Large intestine (tissue), 3 donors: ENCODE measurements at regions not wholly inside any gene's neighbourhood (a gene's known extent, or its start where the extent isn't known, plus 50 kb on each side); places are given as distances from the start of the nearest gene placed in this dataset.

Experiments used
- DNase-seq, 2 donors: peaks; one replicate each; pipeline versions ENCODE4 v3.0.0 to v3.0.0-alpha.2; 2013
- H3K27ac ChIP-seq: one replicate; pipeline ENCODE4 v1.5.1; 2013; ENCODE audit warnings: low read length
- H3K27me3 ChIP-seq: 2 replicates; pipeline ENCODE4 v1.6.1; 2013; ENCODE audit warnings: low read length; ENCODE audit not compliant: control insufficient read depth, insufficient read depth
- H3K36me3 ChIP-seq: 2 replicates; pipeline ENCODE4 v1.6.1; 2013; ENCODE audit warnings: low read length; ENCODE audit not compliant: control insufficient read depth, insufficient read depth
- H3K4me1 ChIP-seq: one replicate; pipeline ENCODE4 v1.6.1; 2013; ENCODE audit warnings: low read length; ENCODE audit not compliant: control insufficient read depth, insufficient read depth
- H3K4me3 ChIP-seq: one replicate; pipeline ENCODE4 v1.5.1; 2013; ENCODE audit warnings: low read length
- H3K9me3 ChIP-seq: one replicate; pipeline ENCODE4 v1.6.1; 2013; ENCODE audit warnings: mild to moderate bottlenecking, low read depth, low read length, moderate library complexity; ENCODE audit not compliant: control insufficient read depth
- WGBS: methylation state at CpG from one replicate; pipeline ENCODE4 v1.1.5; 2013; ENCODE audit warnings: low lambda C conversion rate; ENCODE audit not compliant: insufficient coverage; 5-methylcytosine and 5-hydroxymethylcytosine counted together

GRCh38 chr6:121806116-121806515 is 370.7 kb downstream of the GJA1 start:
- WGBS: no CpG with 5 or more reads among the region's 1 CpG
- no peak for DNase-seq
- no peaks in the 10 kb centered on the region for H3K9me3 ChIP-seq
- no peak overlapping the region for H3K27ac ChIP-seq
- H3K4me1 ChIP-seq: no peaks in the 10 kb centered on the region
- H3K4me3 ChIP-seq: no peak overlapping the region
- no peaks in the 10 kb centered on the region for H3K36me3 ChIP-seq
- H3K27me3 ChIP-seq: no peaks in the 10 kb centered on the region

GRCh38 chr6:121809211-121809610 is 373.8 kb downstream of the GJA1 start:
- no peak for DNase-seq
- Histone ChIP-seq H3K4me3 (no peak overlapping the region), H3K36me3 (no peaks in the 10 kb centered on the region), H3K9me3 (no peaks in the 10 kb centered on the region), H3K27ac (no peak overlapping the region), H3K27me3 (no peaks in the 10 kb centered on the region), H3K4me1 (no peaks in the 10 kb centered on the region)
- WGBS: 85% methylated on average over 2 of the region's 3 CpGs

- Histone ChIP-seq H3K36me3 (no peaks in the 10 kb centered on the region), H3K9me3 (no peaks in the 10 kb centered on the region)
- no peak for DNase-seq
Observed at GRCh38 chr6:121810158-121811032, 374.9 kb downstream of the GJA1 start.

GRCh38 chr6:121811106-121811505 is 375.7 kb downstream of the GJA1 start:
- 100% methylated on average over 1 of the region's 3 CpGs for WGBS
- Histone ChIP-seq H3K27ac (no peak overlapping the region), H3K9me3 (no peaks in the 10 kb centered on the region), H3K4me1 (no peaks in the 10 kb centered on the region), H3K36me3 (no peaks in the 10 kb centered on the region), H3K4me3 (no peak overlapping the region), H3K27me3 (no peaks in the 10 kb centered on the region)
- DNase-seq: no peak

More at GRCh38 chr6:121810158-121811032, 374.9 kb downstream of the GJA1 start:
- Histone ChIP-seq H3K4me3 (no peak overlapping the region), H3K27me3 (no peaks in the 10 kb centered on the region), H3K4me1 (no peaks in the 10 kb centered on the region), H3K27ac (no peak overlapping the region)
- WGBS: 90% methylated on average over 3 of the region's 7 CpGs

- no peaks in the 10 kb centered on the region for H3K9me3 ChIP-seq
- no peak for DNase-seq
- no peaks in the 10 kb centered on the region for H3K4me1 ChIP-seq
- no peaks in the 10 kb centered on the region for H3K27me3 ChIP-seq
- no CpG with 5 or more reads among the region's 4 CpGs for WGBS
- no peak overlapping the region for H3K4me3 ChIP-seq
- no peak overlapping the region for H3K27ac ChIP-seq
- H3K36me3 ChIP-seq: no peaks in the 10 kb centered on the region
Observed at GRCh38 chr6:121816361-121816760, 380.9 kb downstream of the GJA1 start.

- Histone ChIP-seq H3K4me1 (no peaks in the 10 kb centered on the region), H3K9me3 (no peaks in the 10 kb centered on the region), H3K27me3 (no peaks in the 10 kb centered on the region), H3K27ac (no peak overlapping the region), H3K4me3 (no peak overlapping the region), H3K36me3 (no peaks in the 10 kb centered on the region)
- no peak for DNase-seq
Observed at GRCh38 chr6:121816906-121817540, 381.6 kb downstream of the GJA1 start.

- H3K4me3 ChIP-seq: no peak overlapping the region
- no peaks in the 10 kb centered on the region for H3K9me3 ChIP-seq
- no peaks in the 10 kb centered on the region for H3K4me1 ChIP-seq
- DNase-seq: no peak
- no peaks in the 10 kb centered on the region for H3K27me3 ChIP-seq
- WGBS: no CpG with 5 or more reads among the region's 1 CpG
- H3K27ac ChIP-seq: no peak overlapping the region
- H3K36me3 ChIP-seq: no peaks in the 10 kb centered on the region
Observed at GRCh38 chr6:121823437-121823851, 388.0 kb downstream of the GJA1 start.

GRCh38 chr6:121826156-121826810 is 390.8 kb downstream of the GJA1 start:
- no peak for DNase-seq
- H3K4me3 ChIP-seq: no peak overlapping the region
- H3K36me3 ChIP-seq: no peaks in the 10 kb centered on the region
- no peaks in the 10 kb centered on the region for H3K9me3 ChIP-seq
- no peaks in the 10 kb centered on the region for H3K27me3 ChIP-seq
- WGBS: 92% methylated on average over 2 of the region's 4 CpGs
- H3K4me1 ChIP-seq: no peaks in the 10 kb centered on the region
- no peak overlapping the region for H3K27ac ChIP-seq

GRCh38 chr6:121828146-121828886 is 392.9 kb downstream of the GJA1 start:
- no peaks in the 10 kb centered on the region for H3K4me1 ChIP-seq
- DNase-seq: no peak
- no peaks in the 10 kb centered on the region for H3K27me3 ChIP-seq
- H3K27ac ChIP-seq: no peak overlapping the region
- H3K9me3 ChIP-seq: no peaks in the 10 kb centered on the region
- H3K4me3 ChIP-seq: no peak overlapping the region
- H3K36me3 ChIP-seq: no peaks in the 10 kb centered on the region
- 34% methylated on average over 3 of the region's 5 CpGs for WGBS

GRCh38 chr6:121830736-121831135 is 395.3 kb downstream of the GJA1 start:
- Histone ChIP-seq H3K4me1 (no peaks in the 10 kb centered on the region), H3K9me3 (no peaks in the 10 kb centered on the region), H3K4me3 (no peak overlapping the region), H3K36me3 (no peaks in the 10 kb centered on the region), H3K27ac (no peak overlapping the region), H3K27me3 (no peaks in the 10 kb centered on the region)
- no CpG with 5 or more reads among the region's 1 CpG for WGBS
- no peak for DNase-seq
